ENCODE measurements at regions not wholly inside any gene's neighbourhood (a gene's known extent, or its start where the extent isn't known, plus 50 kb on each side); places are given as distances from the start of the nearest gene placed in this dataset.

DNA sequence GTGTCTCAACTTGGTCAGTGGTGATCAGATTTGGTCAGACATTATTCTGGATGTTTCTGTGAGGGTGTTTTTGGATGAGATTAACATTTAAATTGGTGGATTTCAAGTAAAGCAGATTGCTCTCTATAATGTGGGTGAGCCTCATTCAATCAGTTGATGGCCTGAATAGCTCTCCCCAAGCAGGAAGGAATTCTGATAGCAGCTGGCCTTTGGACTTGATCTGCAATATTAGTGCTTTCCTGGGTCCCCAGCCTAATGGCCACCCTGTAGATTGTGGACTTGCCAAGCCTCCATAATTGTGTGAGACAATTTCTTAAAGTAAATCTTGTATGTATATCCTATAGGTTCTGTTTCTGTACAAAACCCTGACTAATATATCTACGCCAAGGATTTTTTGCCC is 153.9 kb upstream of the TBL1XR1 start:
- H3K79me2 ChIP-seq (ENCODE audit: insufficient read depth, low read length): no peaks in the 10 kb centered on the region
- H4K20me1 ChIP-seq (ENCODE audit: insufficient read depth, low read length): no peaks in the 10 kb centered on the region
- no peak for FAIRE-seq
- H2AFZ ChIP-seq (ENCODE audit: low read length): no peak overlapping the region
- 100% methylated on average over 1 of the region's 1 CpG for WGBS (ENCODE audit: low lambda C conversion rate)
- H3K27me3 ChIP-seq (ENCODE audit: control insufficient read depth in 1 of 2, insufficient read depth in 2 of 2, low read length in 2 of 2): no peaks in the 10 kb centered on the region
- no peak overlapping the region for H3K4me3 ChIP-seq (replicated peaks in 1 of 3; ENCODE audit: insufficient read depth in 1 of 3, low read depth in 2 of 3, low read length in 3 of 3)
- no peaks in the 10 kb centered on the region for H3K36me3 ChIP-seq (replicated peaks in 1 of 2; ENCODE audit: control insufficient read depth in 1 of 2, insufficient read depth in 2 of 2, low read length in 2 of 2)
- DNase-seq (ENCODE audit: low spot score): no peak
- TF ChIP-seq ZNF570 (CRISPR knock-in tag; IDR thresholded peaks at IDR 0.05; ENCODE audit: borderline replicate concordance) (no peak), ZNF556 (CRISPR knock-in tag; IDR thresholded peaks at IDR 0.05; ENCODE audit: borderline replicate concordance) (no peak), GPN1 (CRISPR knock-in tag; IDR thresholded peaks at IDR 0.05; ENCODE audit: borderline replicate concordance) (no peak), ZNF577 (CRISPR knock-in tag; IDR thresholded peaks at IDR 0.05; ENCODE audit: borderline replicate concordance, low read depth) (no peak), KLF11 (CRISPR knock-in tag; IDR thresholded peaks at IDR 0.05) (no peak)
- TF ChIP-seq, protein P1, sequence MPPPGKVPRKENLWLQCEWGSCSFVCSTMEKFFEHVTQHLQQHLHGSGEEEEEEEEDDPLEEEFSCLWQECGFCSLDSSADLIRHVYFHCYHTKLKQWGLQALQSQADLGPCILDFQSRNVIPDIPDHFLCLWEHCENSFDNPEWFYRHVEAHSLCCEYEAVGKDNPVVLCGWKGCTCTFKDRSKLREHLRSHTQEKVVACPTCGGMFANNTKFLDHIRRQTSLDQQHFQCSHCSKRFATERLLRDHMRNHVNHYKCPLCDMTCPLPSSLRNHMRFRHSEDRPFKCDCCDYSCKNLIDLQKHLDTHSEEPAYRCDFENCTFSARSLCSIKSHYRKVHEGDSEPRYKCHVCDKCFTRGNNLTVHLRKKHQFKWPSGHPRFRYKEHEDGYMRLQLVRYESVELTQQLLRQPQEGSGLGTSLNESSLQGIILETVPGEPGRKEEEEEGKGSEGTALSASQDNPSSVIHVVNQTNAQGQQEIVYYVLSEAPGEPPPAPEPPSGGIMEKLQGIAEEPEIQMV (CRISPR knock-in tag; IDR thresholded peaks at IDR 0.05; ENCODE audit: low read depth): no peak
- TF ChIP-seq, protein P2, sequence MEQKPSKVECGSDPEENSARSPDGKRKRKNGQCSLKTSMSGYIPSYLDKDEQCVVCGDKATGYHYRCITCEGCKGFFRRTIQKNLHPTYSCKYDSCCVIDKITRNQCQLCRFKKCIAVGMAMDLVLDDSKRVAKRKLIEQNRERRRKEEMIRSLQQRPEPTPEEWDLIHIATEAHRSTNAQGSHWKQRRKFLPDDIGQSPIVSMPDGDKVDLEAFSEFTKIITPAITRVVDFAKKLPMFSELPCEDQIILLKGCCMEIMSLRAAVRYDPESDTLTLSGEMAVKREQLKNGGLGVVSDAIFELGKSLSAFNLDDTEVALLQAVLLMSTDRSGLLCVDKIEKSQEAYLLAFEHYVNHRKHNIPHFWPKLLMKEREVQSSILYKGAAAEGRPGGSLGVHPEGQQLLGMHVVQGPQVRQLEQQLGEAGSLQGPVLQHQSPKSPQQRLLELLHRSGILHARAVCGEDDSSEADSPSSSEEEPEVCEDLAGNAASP (CRISPR knock-in tag; IDR thresholded peaks at IDR 0.05; ENCODE audit: borderline replicate concordance): no peak
- intact Hi-C loops (cut with micrococcal nuclease; ENCODE audit: unreplicated experiment) (no loop called here), in situ Hi-C loops (cut with HindIII; ENCODE audit: extremely low pct_ligation_motif_present, low pct_unique_long_range_greater_than_20kb) (no loop called here)
- BruUV-seq (replicated peaks): no TSS peak
- H3K4me1 ChIP-seq (ENCODE audit: insufficient read depth, low read length): peaks cover 29% of the 10 kb centered on the region
- ChIA-PET CTCF (ENCODE audit: low intra/inter-chr PET ratio, low total read pairs) (no interaction called here), POLR2A (interaction anchor here (1.0 kb wide), 1 partner anchor 9 kb away, joined by 3 read pairs; no protein-coding TSS in a partner anchor)
- H3K9ac ChIP-seq (ENCODE audit: insufficient read depth, low read depth, low read length): no peak overlapping the region
- no peak overlapping the region for H3K27ac ChIP-seq (ENCODE audit: extremely low read length, insufficient read depth, low read length)
- ATAC-seq: no peak
- H3K4me2 ChIP-seq (ENCODE audit: low read depth, low read length): no peak overlapping the region
- H3K9me3 ChIP-seq (ENCODE audit: low read length): no peaks in the 10 kb centered on the region
